Esophagus squamous epithelium (tissue), 4 donors: ENCODE measurements at regions not wholly inside any gene's neighbourhood (a gene's known extent, or its start where the extent isn't known, plus 50 kb on each side); places are given as distances from the start of the nearest gene placed in this dataset.

Experiments
- POLR2A ChIP-seq, 4 donors: fragments of 450-650 bp; IDR thresholded peaks; one replicate each; pipeline ENCODE4 v1.6.1; 2017; ENCODE audit warnings: antibody characterized with exemption in 4 of 4, mild to moderate bottlenecking in 4 of 4, moderate library complexity in 3 of 4
- TF ChIP-seq, protein P1 (sequence below), 6 experiments: fragments of 450-650 bp in 4 of 6; fragments of 200-600 bp in 2 of 6; sonication (generic) in 2 of 6; IDR thresholded peaks; one replicate each; pipeline ENCODE4 v1.5.1; 2016 to 2019; ENCODE audit warnings: antibody characterized with exemption in 6 of 6, mild to moderate bottlenecking in 4 of 6, moderate library complexity in 4 of 6

DNA sequence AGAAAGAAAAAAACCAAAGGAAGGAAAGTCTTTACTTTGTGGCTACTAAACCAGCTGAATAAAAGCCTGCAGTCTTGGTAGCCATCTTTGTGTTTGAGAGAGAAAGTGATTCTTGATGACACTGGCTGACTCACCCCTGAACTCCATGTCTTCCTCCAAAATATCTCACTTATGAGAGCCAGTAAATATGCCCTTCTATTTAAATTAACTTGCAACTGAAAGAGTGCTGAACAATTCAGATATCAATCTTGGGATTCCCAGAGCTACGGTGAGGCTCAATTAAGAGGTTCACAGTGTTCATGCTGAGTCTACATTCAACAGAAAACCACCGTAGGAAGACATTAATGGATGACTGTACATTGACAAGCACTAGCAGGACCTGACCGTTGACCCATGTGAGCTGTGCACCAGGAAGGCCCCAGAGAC, 57.9 kb downstream of the KCTD12 start:
- TF ChIP-seq, protein P1, sequence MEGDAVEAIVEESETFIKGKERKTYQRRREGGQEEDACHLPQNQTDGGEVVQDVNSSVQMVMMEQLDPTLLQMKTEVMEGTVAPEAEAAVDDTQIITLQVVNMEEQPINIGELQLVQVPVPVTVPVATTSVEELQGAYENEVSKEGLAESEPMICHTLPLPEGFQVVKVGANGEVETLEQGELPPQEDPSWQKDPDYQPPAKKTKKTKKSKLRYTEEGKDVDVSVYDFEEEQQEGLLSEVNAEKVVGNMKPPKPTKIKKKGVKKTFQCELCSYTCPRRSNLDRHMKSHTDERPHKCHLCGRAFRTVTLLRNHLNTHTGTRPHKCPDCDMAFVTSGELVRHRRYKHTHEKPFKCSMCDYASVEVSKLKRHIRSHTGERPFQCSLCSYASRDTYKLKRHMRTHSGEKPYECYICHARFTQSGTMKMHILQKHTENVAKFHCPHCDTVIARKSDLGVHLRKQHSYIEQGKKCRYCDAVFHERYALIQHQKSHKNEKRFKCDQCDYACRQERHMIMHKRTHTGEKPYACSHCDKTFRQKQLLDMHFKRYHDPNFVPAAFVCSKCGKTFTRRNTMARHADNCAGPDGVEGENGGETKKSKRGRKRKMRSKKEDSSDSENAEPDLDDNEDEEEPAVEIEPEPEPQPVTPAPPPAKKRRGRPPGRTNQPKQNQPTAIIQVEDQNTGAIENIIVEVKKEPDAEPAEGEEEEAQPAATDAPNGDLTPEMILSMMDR (IDR thresholded peaks at IDR 0.05) = no peak
- TF ChIP-seq POLR2A (IDR thresholded peaks at IDR 0.05) = no peak
